ENCODE measurements at regions not wholly inside any gene's neighbourhood (a gene's known extent, or its start where the extent isn't known, plus 50 kb on each side); places are given as distances from the start of the nearest gene placed in this dataset.

GRCh38 chr4:1582227-1582626, 101.9 kb downstream of the FAM53A start:
- TF ChIP-seq CTCF (IDR thresholded peaks at IDR 0.05; ENCODE audit: insufficient read depth, low read length) (no peak), REST (IDR thresholded peaks at IDR 0.05; ENCODE audit: insufficient replicate concordance, low read depth) (no peak), GABPA (IDR thresholded peaks at IDR 0.05; ENCODE audit: low read depth) (no peak)
